ENCODE measurements at regions not wholly inside any gene's neighbourhood (a gene's known extent, or its start where the extent isn't known, plus 50 kb on each side); places are given as distances from the start of the nearest gene placed in this dataset.

DNA sequence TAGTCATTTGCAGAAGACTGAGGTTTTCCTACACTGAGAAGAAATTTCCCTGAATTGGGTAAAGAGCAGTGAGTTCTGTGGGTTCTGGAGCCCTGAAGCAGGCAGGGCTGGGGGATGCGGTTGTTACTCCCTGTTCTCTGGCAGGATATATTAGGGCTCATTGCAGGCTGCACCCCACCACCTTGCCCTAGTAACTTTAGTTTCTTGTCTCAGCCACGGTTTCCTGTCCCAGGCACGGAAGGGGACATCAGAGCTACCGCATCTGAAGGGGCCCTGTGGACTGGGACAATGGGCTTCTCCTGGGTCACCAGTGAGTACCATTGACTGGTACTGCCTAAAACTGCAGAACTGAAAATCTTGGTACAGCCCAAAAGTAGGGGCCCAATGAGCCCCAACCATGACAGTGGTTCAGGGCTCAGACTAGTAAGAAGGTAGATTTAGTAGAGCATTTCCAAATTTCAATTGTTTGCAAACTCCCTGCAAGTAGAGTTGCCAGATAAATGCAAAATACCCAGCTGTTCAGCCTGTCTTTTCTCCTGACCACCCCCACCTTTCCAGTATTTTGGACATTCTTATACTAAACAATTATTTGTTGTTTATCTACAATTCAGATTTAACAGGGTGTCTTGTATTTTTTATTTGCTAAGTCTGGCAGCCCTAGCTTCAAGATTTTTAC, 54.5 kb upstream of the EYA2 start:
- no peak for DNase-seq
- intact Hi-C loops (cut with DNase I): no loop called here

All from posterior cingulate gyrus (tissue), 11 donors.